ENCODE measurements at regions not wholly inside any gene's neighbourhood (a gene's known extent, or its start where the extent isn't known, plus 50 kb on each side); places are given as distances from the start of the nearest gene placed in this dataset.
"Not testable (repeated sequence)": the region's sequence is repeated elsewhere in the genome, so short reads cannot be mapped to it uniquely, and the experiment has no call there.

DNA sequence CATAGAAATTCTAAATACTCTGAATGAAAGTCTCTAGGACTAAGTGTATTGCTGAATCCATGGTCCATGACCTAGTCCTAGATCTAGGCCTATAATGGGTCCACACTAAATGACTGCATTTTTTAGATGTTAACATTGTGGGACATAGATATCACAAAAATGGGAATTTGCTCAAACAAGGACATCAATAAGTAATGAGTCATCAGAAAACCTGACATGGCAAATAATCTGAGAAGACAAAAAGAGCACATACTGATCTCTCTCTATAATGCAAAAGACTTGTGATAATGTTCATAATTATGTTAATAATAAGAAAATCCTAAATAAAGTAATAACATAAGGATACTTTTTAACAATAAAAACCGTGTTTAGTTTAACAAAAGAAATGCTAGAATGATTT, 1168.4 kb downstream of the FSCB start:
- no peak for DNase-seq
- H4K5ac ChIP-seq (ENCODE audit: low read length), result no peak overlapping the region
- no peak overlapping the region for H3K18ac ChIP-seq (ENCODE audit: low read length)
- no peak overlapping the region for H2BK5ac ChIP-seq (ENCODE audit: low read length)
- no peak overlapping the region for H3K4me2 ChIP-seq (ENCODE audit: low read length)
- H3K27me3 ChIP-seq (ENCODE audit: insufficient read depth, low read length, poor library complexity), result no peaks in the 10 kb centered on the region
- H3K9ac ChIP-seq (ENCODE audit: low read length), result no peak overlapping the region
- H3K4me3 ChIP-seq (ENCODE audit: low read length), result no peak overlapping the region
- H3K4ac ChIP-seq (ENCODE audit: low read depth, low read length), result no peak overlapping the region
- no peak overlapping the region for H3K23ac ChIP-seq (ENCODE audit: low read length)
- H3K27ac ChIP-seq (ENCODE audit: low read depth, low read length), result no peak overlapping the region
- no CpG with 5 or more reads among the region's 1 CpG for WGBS (ENCODE audit: extremely low coverage, insufficient coverage, low lambda C conversion rate)
- no peak overlapping the region for H2AK5ac ChIP-seq (ENCODE audit: low read length)
- no peak overlapping the region for H4K8ac ChIP-seq (ENCODE audit: low read depth, low read length)
- H3K79me1 ChIP-seq (ENCODE audit: low read length), result no peaks in the 10 kb centered on the region
- H2BK15ac ChIP-seq (replicated peaks; ENCODE audit: low read depth), result no peak overlapping the region
- no peaks in the 10 kb centered on the region for H3K4me1 ChIP-seq (ENCODE audit: control insufficient read depth, low read depth, low read length)
- H3K56ac ChIP-seq (ENCODE audit: low read length), result no peak overlapping the region
- no peaks in the 10 kb centered on the region for H3K79me2 ChIP-seq (ENCODE audit: control insufficient read depth, insufficient read depth, low read length)
- no peak overlapping the region for H2BK120ac ChIP-seq (ENCODE audit: low read depth, low read length)
- no peaks in the 10 kb centered on the region for H3K36me3 ChIP-seq (ENCODE audit: control insufficient read depth, insufficient read depth, low read length)

DNA sequence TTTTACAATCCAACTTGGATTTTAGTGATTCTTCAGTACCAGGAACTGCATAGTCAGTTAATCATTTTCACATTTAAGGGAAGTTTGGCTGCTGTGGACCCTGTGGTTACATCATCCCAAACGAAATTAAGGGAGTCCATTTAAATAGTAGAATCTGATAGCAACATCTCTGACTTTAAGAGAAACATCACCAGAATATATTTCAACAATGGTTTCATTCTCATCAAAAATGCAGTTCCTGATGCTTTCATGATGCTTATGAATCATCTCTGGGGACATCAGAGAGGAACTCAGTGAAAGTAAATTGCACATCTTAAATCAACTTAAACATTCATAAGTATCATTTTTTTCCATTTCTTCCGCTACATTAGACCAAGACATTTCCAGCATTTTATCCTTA, 1170.7 kb downstream of the FSCB start:
- Histone ChIP-seq H2AK5ac (ENCODE audit: low read length) (no peak overlapping the region), H2BK5ac (ENCODE audit: low read length) (no peak overlapping the region), H3K4ac (ENCODE audit: low read depth, low read length) (no peak overlapping the region), H3K79me2 (ENCODE audit: control insufficient read depth, insufficient read depth, low read length) (no peaks in the 10 kb centered on the region), H3K27ac (ENCODE audit: low read depth, low read length) (no peak overlapping the region), H3K56ac (ENCODE audit: low read length) (no peak overlapping the region), H3K4me2 (ENCODE audit: low read length) (no peak overlapping the region), H3K27me3 (ENCODE audit: insufficient read depth, low read length, poor library complexity) (no peaks in the 10 kb centered on the region), H4K8ac (ENCODE audit: low read depth, low read length) (no peak overlapping the region), H3K9ac (ENCODE audit: low read length) (no peak overlapping the region), H2BK15ac (replicated peaks; ENCODE audit: low read depth) (no peak overlapping the region), H3K36me3 (ENCODE audit: control insufficient read depth, insufficient read depth, low read length) (no peaks in the 10 kb centered on the region), H3K4me3 (ENCODE audit: low read length) (no peak overlapping the region), H3K23ac (ENCODE audit: low read length) (no peak overlapping the region), H3K4me1 (ENCODE audit: control insufficient read depth, low read depth, low read length) (no peaks in the 10 kb centered on the region), H3K18ac (ENCODE audit: low read length) (no peak overlapping the region), H3K79me1 (ENCODE audit: low read length) (no peaks in the 10 kb centered on the region), H2BK120ac (ENCODE audit: low read depth, low read length) (no peak overlapping the region), H4K5ac (ENCODE audit: low read length) (no peak overlapping the region)
- DNase-seq, result no peak
- WGBS (ENCODE audit: extremely low coverage, insufficient coverage, low lambda C conversion rate), result 100% methylated on average over 1 of the region's 2 CpGs

DNA sequence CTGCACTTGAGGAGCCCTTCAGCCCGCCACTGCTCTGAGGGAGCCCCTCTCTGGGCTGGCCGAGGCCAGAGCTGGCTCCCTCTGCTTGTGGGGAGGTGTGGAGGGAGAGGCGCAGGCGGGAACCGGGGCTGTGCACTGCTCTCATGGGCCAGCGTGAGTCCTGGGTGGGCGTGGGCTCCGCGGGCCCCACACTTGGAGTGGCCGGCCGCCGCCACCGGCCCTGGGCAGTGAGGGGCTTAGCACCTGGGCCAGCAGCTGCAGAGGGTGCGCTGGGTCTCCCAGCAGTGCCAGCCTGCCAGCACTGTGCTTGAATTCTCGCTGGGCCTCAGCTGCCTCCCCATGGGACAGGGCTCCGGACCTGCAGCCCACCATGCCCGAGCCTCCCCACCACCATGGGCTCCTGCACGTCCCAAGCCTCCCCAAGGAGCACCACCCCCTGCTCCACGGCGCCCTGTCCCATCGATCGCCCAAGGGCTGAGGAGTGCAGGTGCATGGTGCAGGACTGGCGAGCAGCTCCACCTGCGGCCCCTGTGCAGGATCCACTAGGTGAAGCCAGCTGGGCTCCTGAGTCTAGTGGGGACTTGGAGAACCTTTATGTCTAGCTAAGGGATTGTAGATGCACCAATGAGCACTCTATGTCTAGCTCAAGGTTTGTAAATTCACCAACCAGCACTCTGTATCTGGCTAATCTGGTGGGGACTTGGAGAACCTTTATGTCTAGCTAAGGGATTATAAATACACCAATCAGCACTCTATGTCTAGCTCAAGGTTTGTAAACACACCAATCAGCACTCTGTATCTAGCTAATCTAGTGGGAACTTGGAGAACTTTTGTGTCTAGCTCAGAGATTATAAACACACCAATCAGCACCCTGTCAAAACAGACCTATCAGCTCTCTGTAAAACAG, 1180.3 kb downstream of the FSCB start:
- not testable (repeated sequence) for H3K79me1 ChIP-seq (ENCODE audit: low read length); H2BK120ac ChIP-seq (ENCODE audit: low read depth, low read length); H3K4ac ChIP-seq (ENCODE audit: low read depth, low read length); H2AK5ac ChIP-seq (ENCODE audit: low read length); H3K4me2 ChIP-seq (ENCODE audit: low read length); H3K18ac ChIP-seq (ENCODE audit: low read length); DNase-seq; H2BK15ac ChIP-seq (replicated peaks; ENCODE audit: low read depth); H3K56ac ChIP-seq (ENCODE audit: low read length); H3K4me3 ChIP-seq (ENCODE audit: low read length); H3K27me3 ChIP-seq (ENCODE audit: insufficient read depth, low read length, poor library complexity); H3K9ac ChIP-seq (ENCODE audit: low read length); H4K5ac ChIP-seq (ENCODE audit: low read length); H3K79me2 ChIP-seq (ENCODE audit: control insufficient read depth, insufficient read depth, low read length); H2BK5ac ChIP-seq (ENCODE audit: low read length); H3K36me3 ChIP-seq (ENCODE audit: control insufficient read depth, insufficient read depth, low read length); H3K4me1 ChIP-seq (ENCODE audit: control insufficient read depth, low read depth, low read length); H3K27ac ChIP-seq (ENCODE audit: low read depth, low read length); H3K23ac ChIP-seq (ENCODE audit: low read length); H4K8ac ChIP-seq (ENCODE audit: low read depth, low read length)
- WGBS (ENCODE audit: extremely low coverage, insufficient coverage, low lambda C conversion rate), result no CpG with 5 or more reads among the region's 24 CpGs

DNA sequence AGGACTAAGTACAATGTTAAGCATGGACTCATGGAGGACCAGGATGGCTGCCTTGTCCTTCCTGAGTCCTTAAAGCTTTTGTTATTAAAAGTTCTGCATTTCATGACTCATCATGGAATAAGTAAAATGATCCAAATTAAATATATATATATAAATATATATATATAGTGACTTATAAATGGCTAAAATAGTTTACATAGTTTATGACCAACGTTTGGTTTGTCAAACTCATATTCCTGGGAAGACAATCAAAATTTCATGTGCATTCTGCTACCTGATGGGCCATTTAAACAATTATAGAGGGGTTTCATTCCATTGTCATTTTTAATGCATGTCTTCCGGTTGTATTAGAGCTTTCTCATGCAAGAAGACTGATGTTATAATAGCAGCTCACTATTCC, 1190.7 kb downstream of the FSCB start:
- no peak for DNase-seq
- Histone ChIP-seq H2BK15ac (replicated peaks; ENCODE audit: low read depth) (no peak overlapping the region), H3K79me2 (ENCODE audit: control insufficient read depth, insufficient read depth, low read length) (no peaks in the 10 kb centered on the region), H4K5ac (ENCODE audit: low read length) (no peak overlapping the region), H3K9ac (ENCODE audit: low read length) (no peak overlapping the region), H3K18ac (ENCODE audit: low read length) (no peak overlapping the region), H2BK120ac (ENCODE audit: low read depth, low read length) (no peak overlapping the region), H3K36me3 (ENCODE audit: control insufficient read depth, insufficient read depth, low read length) (no peaks in the 10 kb centered on the region), H4K8ac (ENCODE audit: low read depth, low read length) (no peak overlapping the region), H3K4me1 (ENCODE audit: control insufficient read depth, low read depth, low read length) (no peaks in the 10 kb centered on the region), H3K56ac (ENCODE audit: low read length) (no peak overlapping the region), H2AK5ac (ENCODE audit: low read length) (no peak overlapping the region), H3K4me3 (ENCODE audit: low read length) (no peak overlapping the region), H3K79me1 (ENCODE audit: low read length) (no peaks in the 10 kb centered on the region), H3K27ac (ENCODE audit: low read depth, low read length) (no peak overlapping the region), H3K27me3 (ENCODE audit: insufficient read depth, low read length, poor library complexity) (no peaks in the 10 kb centered on the region), H3K23ac (ENCODE audit: low read length) (no peak overlapping the region), H2BK5ac (ENCODE audit: low read length) (no peak overlapping the region), H3K4me2 (ENCODE audit: low read length) (no peak overlapping the region), H3K4ac (ENCODE audit: low read depth, low read length) (no peak overlapping the region)
- WGBS (ENCODE audit: extremely low coverage, insufficient coverage, low lambda C conversion rate), result no CpG with 5 or more reads among the region's 2 CpGs

DNA sequence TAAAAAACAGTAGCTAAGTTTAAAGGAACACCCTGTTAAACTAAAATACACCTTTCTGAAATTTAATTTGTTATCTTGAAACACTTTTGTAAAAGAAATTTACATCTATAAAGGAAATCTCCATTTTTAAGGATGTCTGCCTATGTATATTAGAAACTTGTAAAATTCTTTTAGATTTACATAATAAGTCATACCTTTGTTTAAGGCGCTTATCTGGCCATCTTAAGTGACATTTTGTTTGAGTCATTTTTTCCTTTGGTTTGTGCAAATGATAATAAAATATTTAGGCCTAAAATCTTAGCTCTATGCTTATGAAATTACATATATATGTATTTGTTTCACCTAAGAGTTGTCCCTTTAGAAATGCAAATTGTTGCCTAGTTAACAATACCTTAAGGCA, 1193.4 kb downstream of the FSCB start:
- Histone ChIP-seq H2BK5ac (ENCODE audit: low read length) (no peak overlapping the region), H3K27ac (ENCODE audit: low read depth, low read length) (no peak overlapping the region), H3K36me3 (ENCODE audit: control insufficient read depth, insufficient read depth, low read length) (no peaks in the 10 kb centered on the region), H4K8ac (ENCODE audit: low read depth, low read length) (no peak overlapping the region), H3K9ac (ENCODE audit: low read length) (no peak overlapping the region), H3K18ac (ENCODE audit: low read length) (no peak overlapping the region), H3K79me1 (ENCODE audit: low read length) (no peaks in the 10 kb centered on the region), H3K4me3 (ENCODE audit: low read length) (no peak overlapping the region), H3K56ac (ENCODE audit: low read length) (no peak overlapping the region), H3K23ac (ENCODE audit: low read length) (no peak overlapping the region), H4K5ac (ENCODE audit: low read length) (no peak overlapping the region), H2BK15ac (replicated peaks; ENCODE audit: low read depth) (no peak overlapping the region), H2AK5ac (ENCODE audit: low read length) (no peak overlapping the region), H3K79me2 (ENCODE audit: control insufficient read depth, insufficient read depth, low read length) (no peaks in the 10 kb centered on the region), H3K27me3 (ENCODE audit: insufficient read depth, low read length, poor library complexity) (no peaks in the 10 kb centered on the region), H2BK120ac (ENCODE audit: low read depth, low read length) (no peak overlapping the region), H3K4me2 (ENCODE audit: low read length) (no peak overlapping the region), H3K4ac (ENCODE audit: low read depth, low read length) (no peak overlapping the region), H3K4me1 (ENCODE audit: control insufficient read depth, low read depth, low read length) (no peaks in the 10 kb centered on the region)
- no peak for DNase-seq
- WGBS (ENCODE audit: extremely low coverage, insufficient coverage, low lambda C conversion rate), result no CpG with 5 or more reads among the region's 1 CpG
